ENCODE measurements at regions not wholly inside any gene's neighbourhood (a gene's known extent, or its start where the extent isn't known, plus 50 kb on each side); places are given as distances from the start of the nearest gene placed in this dataset.

GRCh38 chr16:86213437-86214205, 296.7 kb upstream of the FOXF1 start:
- DNase-seq, result no peak

GRCh38 chr16:86214326-86215232, 295.7 kb upstream of the FOXF1 start:
- no peak for DNase-seq

GRCh38 chr16:86215233-86215978, 294.9 kb upstream of the FOXF1 start:
- no peak for DNase-seq

- no peak for DNase-seq
Observed at GRCh38 chr16:86215979-86216585, 294.2 kb upstream of the FOXF1 start.

GRCh38 chr16:86216591-86216990, 293.7 kb upstream of the FOXF1 start:
- DNase-seq, result no peak

GRCh38 chr16:86217001-86217890, 293.1 kb upstream of the FOXF1 start:
- DNase-seq, result no peak

GRCh38 chr16:86217891-86218270, 292.4 kb upstream of the FOXF1 start:
- no peak for DNase-seq

- DNase-seq, result no peak
Observed at GRCh38 chr16:86218479-86219170, 291.7 kb upstream of the FOXF1 start.

- no peak for DNase-seq
Observed at GRCh38 chr16:86219655-86220445, 290.5 kb upstream of the FOXF1 start.

- no peak for DNase-seq
Observed at GRCh38 chr16:86220561-86220960, 289.8 kb upstream of the FOXF1 start.

- DNase-seq, result peak in 1 of 3 donors; percentile 15
Observed at GRCh38 chr16:86221085-86221484, 289.2 kb upstream of the FOXF1 start.

GRCh38 chr16:86222547-86222946, 287.8 kb upstream of the FOXF1 start:
- peak in 1 of 3 donors; percentile 13 for DNase-seq

- DNase-seq, result peak in 1 of 3 donors; percentile 82
Observed at GRCh38 chr16:86222965-86223551, 287.3 kb upstream of the FOXF1 start.

GRCh38 chr16:86224126-86224525, 286.2 kb upstream of the FOXF1 start:
- DNase-seq, result no peak

GRCh38 chr16:86224629-86225028, 285.7 kb upstream of the FOXF1 start:
- no peak for DNase-seq

GRCh38 chr16:86225905-86226371, 284.4 kb upstream of the FOXF1 start:
- no peak for DNase-seq

- no peak for DNase-seq
Observed at GRCh38 chr16:86227041-86227440, 283.3 kb upstream of the FOXF1 start.

GRCh38 chr16:86227801-86228200, 282.5 kb upstream of the FOXF1 start:
- peak in 1 of 3 donors; percentile 53 for DNase-seq

- no peak for DNase-seq
Observed at GRCh38 chr16:86228713-86229112, 281.6 kb upstream of the FOXF1 start.

All from muscle of back (tissue), 3 donors.